Erythroblast (primary cell): ENCODE measurements at regions not wholly inside any gene's neighbourhood (a gene's known extent, or its start where the extent isn't known, plus 50 kb on each side); places are given as distances from the start of the nearest gene placed in this dataset.

Experiments
- GATA1 ChIP-seq: IDR thresholded peaks from 2 replicates; pipeline ENCODE4 v1.6.1; 2011; ENCODE audit warnings: low read depth, mild to moderate bottlenecking, control low read depth, low read length, moderate library complexity
- POLR2A ChIP-seq: IDR thresholded peaks from 2 replicates; pipeline ENCODE4 v1.6.1; 2011; ENCODE audit warnings: mild to moderate bottlenecking, low read length

GRCh38 chr15:45857291-45857690 lies 222.5 kb downstream of the SQOR start:
- TF ChIP-seq POLR2A = no peak
- no peak for TF ChIP-seq GATA1
